ENCODE measurements at regions not wholly inside any gene's neighbourhood (a gene's known extent, or its start where the extent isn't known, plus 50 kb on each side); places are given as distances from the start of the nearest gene placed in this dataset.

DNA sequence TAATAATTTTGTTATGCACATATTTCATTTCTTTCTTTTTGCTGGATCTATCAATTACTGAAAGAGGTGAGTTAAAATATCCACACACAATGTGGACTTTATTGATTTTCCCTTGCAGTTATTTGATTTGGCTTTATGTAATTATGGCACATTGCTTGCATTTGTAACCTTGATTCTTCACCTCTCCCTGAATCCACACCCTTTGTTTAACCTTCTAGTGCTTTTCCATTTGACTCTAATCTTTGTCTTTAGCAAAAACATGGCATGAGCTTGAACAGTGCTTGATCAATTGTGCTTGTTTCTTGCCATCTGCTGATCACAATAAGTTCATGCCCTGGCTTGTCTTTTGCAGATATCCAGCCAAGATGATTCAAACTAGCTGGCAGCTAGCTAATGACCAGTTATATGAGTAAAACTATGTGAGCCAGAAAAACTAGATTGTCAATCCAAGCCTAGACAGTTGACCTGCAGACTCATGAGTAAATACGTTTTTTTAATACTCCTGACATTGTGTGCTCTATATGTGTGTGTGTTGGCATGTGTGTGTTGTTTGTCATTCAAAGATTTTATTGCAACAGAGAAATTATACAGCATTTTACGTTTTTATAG lies 899.2 kb downstream of the NCAM2 start:
- TF ChIP-seq, protein P1, sequence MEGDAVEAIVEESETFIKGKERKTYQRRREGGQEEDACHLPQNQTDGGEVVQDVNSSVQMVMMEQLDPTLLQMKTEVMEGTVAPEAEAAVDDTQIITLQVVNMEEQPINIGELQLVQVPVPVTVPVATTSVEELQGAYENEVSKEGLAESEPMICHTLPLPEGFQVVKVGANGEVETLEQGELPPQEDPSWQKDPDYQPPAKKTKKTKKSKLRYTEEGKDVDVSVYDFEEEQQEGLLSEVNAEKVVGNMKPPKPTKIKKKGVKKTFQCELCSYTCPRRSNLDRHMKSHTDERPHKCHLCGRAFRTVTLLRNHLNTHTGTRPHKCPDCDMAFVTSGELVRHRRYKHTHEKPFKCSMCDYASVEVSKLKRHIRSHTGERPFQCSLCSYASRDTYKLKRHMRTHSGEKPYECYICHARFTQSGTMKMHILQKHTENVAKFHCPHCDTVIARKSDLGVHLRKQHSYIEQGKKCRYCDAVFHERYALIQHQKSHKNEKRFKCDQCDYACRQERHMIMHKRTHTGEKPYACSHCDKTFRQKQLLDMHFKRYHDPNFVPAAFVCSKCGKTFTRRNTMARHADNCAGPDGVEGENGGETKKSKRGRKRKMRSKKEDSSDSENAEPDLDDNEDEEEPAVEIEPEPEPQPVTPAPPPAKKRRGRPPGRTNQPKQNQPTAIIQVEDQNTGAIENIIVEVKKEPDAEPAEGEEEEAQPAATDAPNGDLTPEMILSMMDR (IDR thresholded peaks at IDR 0.05): no peak
- TF ChIP-seq POLR2A (IDR thresholded peaks at IDR 0.05): no peak

All from Peyer's patch (tissue), 4 donors.